G401 (cell line): ENCODE measurements at regions not wholly inside any gene's neighbourhood (a gene's known extent, or its start where the extent isn't known, plus 50 kb on each side); places are given as distances from the start of the nearest gene placed in this dataset.
A peak's percentile ranks its signal among the peaks of the same experiment; 100 is the strongest.
"Not testable (repeated sequence)": the region's sequence is repeated elsewhere in the genome, so short reads cannot be mapped to it uniquely, and the experiment has no call there.

Experiments used
- DNase-seq: peaks from one replicate; pipeline ENCODE4 v3.0.0-alpha.2; 2015; ENCODE audit warnings: low spot score
- in situ Hi-C: cut with HindIII; loops from 2 replicates; pipeline ENCODE4 v1.10.0; 2016; ENCODE audit warnings: low sequenced_read_pairs, mixed read lengths

GRCh38 chr2:87956613-87957012 is 59.7 kb downstream of the RNU2-63P start:
- DNase-seq, in situ Hi-C loops: not testable (repeated sequence)

GRCh38 chr2:87949008-87949407 is 67.3 kb downstream of the RNU2-63P start:
- in situ Hi-C loops, DNase-seq: not testable (repeated sequence)

- DNase-seq, in situ Hi-C loops: not testable (repeated sequence)
Measured at GRCh38 chr2:87946644-87947370, 69.5 kb downstream of the RNU2-63P start.

- peak; percentile 2 for DNase-seq
- in situ Hi-C loops = not testable (repeated sequence)
Measured at GRCh38 chr2:87939299-87939698, 77.0 kb downstream of the RNU2-63P start.

- in situ Hi-C loops, DNase-seq: not testable (repeated sequence)
Measured at GRCh38 chr2:87919023-87919665, 93.5 kb upstream of the RGPD2 start.

- in situ Hi-C loops, DNase-seq: not testable (repeated sequence)
Measured at GRCh38 chr2:87917194-87917593, 91.6 kb upstream of the RGPD2 start.

- DNase-seq, in situ Hi-C loops: not testable (repeated sequence)
Measured at GRCh38 chr2:87910848-87911247, 85.3 kb upstream of the RGPD2 start.

GRCh38 chr2:87909042-87909441 is 83.4 kb upstream of the RGPD2 start:
- in situ Hi-C loops, DNase-seq: not testable (repeated sequence)

GRCh38 chr2:87907556-87908099 is 82.0 kb upstream of the RGPD2 start:
- in situ Hi-C loops, DNase-seq: not testable (repeated sequence)

GRCh38 chr2:87903242-87904114 is 77.9 kb upstream of the RGPD2 start:
- in situ Hi-C loops, DNase-seq: not testable (repeated sequence)

- in situ Hi-C loops, DNase-seq: not testable (repeated sequence)
Measured at GRCh38 chr2:87883659-87884058, 58.1 kb upstream of the RGPD2 start.
